IPS DF 6.9 (cell line): ENCODE measurements at regions not wholly inside any gene's neighbourhood (a gene's known extent, or its start where the extent isn't known, plus 50 kb on each side); places are given as distances from the start of the nearest gene placed in this dataset.

Source experiments
- DNase-seq: peaks from one replicate; pipeline ENCODE4 v3.0.0-alpha.2; 2013; ENCODE audit warnings: low read depth, low spot score
- H3K27ac ChIP-seq: one replicate; pipeline ENCODE4 v1.5.1; 2013; ENCODE audit warnings: low read length, control low read depth
- H3K27me3 ChIP-seq: 2 replicates; pipeline ENCODE4 v1.6.1; 2013; ENCODE audit warnings: mild to moderate bottlenecking, low read length; ENCODE audit not compliant: control insufficient read depth, insufficient read depth
- H3K36me3 ChIP-seq: 2 replicates; pipeline ENCODE4 v1.6.1; 2013; ENCODE audit warnings: low read length; ENCODE audit not compliant: control insufficient read depth, insufficient read depth
- H3K4me1 ChIP-seq: 2 replicates; pipeline ENCODE4 v1.6.1; 2013; ENCODE audit warnings: low read length; ENCODE audit not compliant: control insufficient read depth, insufficient read depth
- H3K4me3 ChIP-seq: 2 replicates; pipeline ENCODE4 v1.5.1; 2013; ENCODE audit warnings: mild to moderate bottlenecking, low read length
- H3K9me3 ChIP-seq: 2 replicates; pipeline ENCODE4 v1.6.1; 2013; ENCODE audit warnings: low read length, inconsistent platforms; ENCODE audit not compliant: control insufficient read depth, insufficient read depth
- WGBS: extraction: QIAGEN DNeasy Blood & Tissue Kit; methylation state at CpG from one replicate; pipeline ENCODE4 v1.1.7; 2013; ENCODE audit warnings: mixed read lengths, missing lambda C conversion rate; ENCODE audit not compliant: insufficient read length, insufficient coverage; 5-methylcytosine and 5-hydroxymethylcytosine counted together

- DNase-seq, result no peak
- no peaks in the 10 kb centered on the region for H3K9me3 ChIP-seq
- no peak overlapping the region for H3K4me3 ChIP-seq
- H3K4me1 ChIP-seq, result peaks cover 13% of the 10 kb centered on the region
- H3K27ac ChIP-seq, result no peak overlapping the region
- WGBS, result no CpG with 5 or more reads among the region's 5 CpGs
- no peaks in the 10 kb centered on the region for H3K36me3 ChIP-seq
- H3K27me3 ChIP-seq, result peaks cover 39% of the 10 kb centered on the region
Observed at GRCh38 chr6:41428996-41429421, 93.6 kb downstream of the NCR2 start.

GRCh38 chr6:41429506-41430504 is 94.4 kb downstream of the NCR2 start:
- H3K4me1 ChIP-seq, result peaks cover 11% of the 10 kb centered on the region
- DNase-seq, result no peak
- H3K27ac ChIP-seq, result no peak overlapping the region
- peaks cover 35% of the 10 kb centered on the region for H3K27me3 ChIP-seq
- no peaks in the 10 kb centered on the region for H3K36me3 ChIP-seq
- no peaks in the 10 kb centered on the region for H3K9me3 ChIP-seq
- H3K4me3 ChIP-seq, result no peak overlapping the region
- WGBS, result no CpG with 5 or more reads among the region's 14 CpGs

- no peak for DNase-seq
Observed at GRCh38 chr6:41430875-41431274, 95.5 kb downstream of the NCR2 start.

GRCh38 chr6:41432280-41432679 is 96.9 kb downstream of the NCR2 start:
- no peak for DNase-seq
- Histone ChIP-seq H3K27me3 (peaks cover 11% of the 10 kb centered on the region), H3K9me3 (no peaks in the 10 kb centered on the region), H3K36me3 (no peaks in the 10 kb centered on the region), H3K27ac (no peak overlapping the region), H3K4me1 (peaks cover 9% of the 10 kb centered on the region), H3K4me3 (no peak overlapping the region)
- no CpG with 5 or more reads among the region's 3 CpGs for WGBS

More at GRCh38 chr6:41430875-41431274, 95.5 kb downstream of the NCR2 start:
- no CpG with 5 or more reads among the region's 4 CpGs for WGBS
- Histone ChIP-seq H3K9me3 (no peaks in the 10 kb centered on the region), H3K36me3 (no peaks in the 10 kb centered on the region), H3K4me3 (no peak overlapping the region), H3K4me1 (peaks cover 13% of the 10 kb centered on the region), H3K27me3 (peaks cover 25% of the 10 kb centered on the region), H3K27ac (no peak overlapping the region)

GRCh38 chr6:41434803-41435481 is 99.5 kb downstream of the NCR2 start:
- no peaks in the 10 kb centered on the region for H3K36me3 ChIP-seq
- no peaks in the 10 kb centered on the region for H3K9me3 ChIP-seq
- no CpG with 5 or more reads among the region's 9 CpGs for WGBS
- H3K27ac ChIP-seq, result no peak overlapping the region
- no peak for DNase-seq
- H3K4me1 ChIP-seq, result peaks cover 2% of the 10 kb centered on the region; the same call in 1 of the 2 replicates
- H3K27me3 ChIP-seq, result peaks cover 4% of the 10 kb centered on the region; the same call in 1 of the 2 replicates
- H3K4me3 ChIP-seq, result no peak overlapping the region

- H3K27me3 ChIP-seq, result no peaks in the 10 kb centered on the region
- H3K4me1 ChIP-seq, result peaks cover 3% of the 10 kb centered on the region
- H3K9me3 ChIP-seq, result no peaks in the 10 kb centered on the region
- DNase-seq, result no peak
- no peaks in the 10 kb centered on the region for H3K36me3 ChIP-seq
- no CpG with 5 or more reads among the region's 4 CpGs for WGBS
- no peak overlapping the region for H3K27ac ChIP-seq
- H3K4me3 ChIP-seq, result no peak overlapping the region
Observed at GRCh38 chr6:41437604-41438003, 102.2 kb downstream of the NCR2 start.

GRCh38 chr6:41438746-41439145 is 103.3 kb downstream of the NCR2 start:
- Histone ChIP-seq H3K9me3 (no peaks in the 10 kb centered on the region), H3K4me3 (no peak overlapping the region), H3K27me3 (no peaks in the 10 kb centered on the region), H3K36me3 (no peaks in the 10 kb centered on the region), H3K27ac (no peak overlapping the region), H3K4me1 (peaks cover 3% of the 10 kb centered on the region)
- no peak for DNase-seq
- no CpG with 5 or more reads among the region's 1 CpG for WGBS

GRCh38 chr6:41439524-41440418 is 104.4 kb downstream of the NCR2 start:
- peaks cover 3% of the 10 kb centered on the region; the same call in 1 of the 2 replicates for H3K27me3 ChIP-seq
- H3K9me3 ChIP-seq, result no peaks in the 10 kb centered on the region
- no peak overlapping the region for H3K27ac ChIP-seq
- no peaks in the 10 kb centered on the region for H3K36me3 ChIP-seq
- no peak overlapping the region for H3K4me3 ChIP-seq
- DNase-seq, result no peak
- no CpG with 5 or more reads among the region's 8 CpGs for WGBS
- H3K4me1 ChIP-seq, result peaks cover 3% of the 10 kb centered on the region

GRCh38 chr6:41440958-41441357 is 105.2 kb upstream of the FOXP4 start:
- no peak overlapping the region for H3K27ac ChIP-seq

More at GRCh38 chr6:41440958-41441357, 105.2 kb upstream of the FOXP4 start:
- H3K36me3 ChIP-seq, result no peaks in the 10 kb centered on the region
- H3K4me1 ChIP-seq, result peaks cover 2% of the 10 kb centered on the region
- no peak overlapping the region for H3K4me3 ChIP-seq
- WGBS, result no CpG with 5 or more reads among the region's 6 CpGs
- H3K27me3 ChIP-seq, result peaks cover 3% of the 10 kb centered on the region; the same call in 1 of the 2 replicates
- no peaks in the 10 kb centered on the region for H3K9me3 ChIP-seq
- DNase-seq, result no peak
